H9 (cell line): ENCODE measurements at regions not wholly inside any gene's neighbourhood (a gene's known extent, or its start where the extent isn't known, plus 50 kb on each side); places are given as distances from the start of the nearest gene placed in this dataset.

Experiments used
- DNase-seq: peaks from one replicate; pipeline ENCODE4 v3.0.0-alpha.2; 2017
- H2AFZ ChIP-seq: one replicate; pipeline ENCODE4 v1.6.1; 2013; ENCODE audit warnings: mild to moderate bottlenecking, low read length, control low read depth, moderate library complexity
- H2AK5ac ChIP-seq: 2 replicates; pipeline ENCODE4 v1.6.1; 2013; ENCODE audit warnings: low read length, control low read depth, mixed read lengths; ENCODE audit not compliant: insufficient read length
- H2BK120ac ChIP-seq: one replicate; pipeline ENCODE4 v1.6.1; 2013; ENCODE audit warnings: low read depth, mild to moderate bottlenecking, low read length, control low read depth, inconsistent platforms; ENCODE audit not compliant: poor library complexity, severe bottlenecking
- H2BK12ac ChIP-seq: 2 replicates; pipeline ENCODE4 v1.6.1; 2013; ENCODE audit warnings: low read length, control low read depth, mixed read lengths, low read depth; ENCODE audit not compliant: insufficient read length
- H2BK15ac ChIP-seq: 2 replicates; pipeline ENCODE4 v1.6.1; 2013; ENCODE audit warnings: low read depth, low read length, control low read depth
- H2BK20ac ChIP-seq: one replicate; pipeline ENCODE4 v1.6.1; 2013; ENCODE audit warnings: low read depth, mild to moderate bottlenecking, low read length, control low read depth, inconsistent platforms; ENCODE audit not compliant: poor library complexity, severe bottlenecking
- H2BK5ac ChIP-seq: 2 replicates; pipeline ENCODE4 v1.6.1; 2013; ENCODE audit warnings: low read length, control low read depth, mixed read lengths; ENCODE audit not compliant: insufficient read length
- H3K14ac ChIP-seq: 2 replicates; pipeline ENCODE4 v1.6.1; 2013; ENCODE audit warnings: low read length, control low read depth; ENCODE audit not compliant: insufficient read depth
- H3K18ac ChIP-seq: 2 replicates; pipeline ENCODE4 v1.6.1; 2013; ENCODE audit warnings: low read depth, mild to moderate bottlenecking, mixed read lengths, low read length, control low read depth; ENCODE audit not compliant: insufficient read length
- H3K23ac ChIP-seq: 2 replicates; pipeline ENCODE4 v1.6.1; 2013; ENCODE audit warnings: low read length, control low read depth, mixed read lengths, low read depth; ENCODE audit not compliant: insufficient read length
- H3K23me2 ChIP-seq: 2 replicates; pipeline ENCODE4 v1.6.1; 2013; ENCODE audit warnings: low read depth, mild to moderate bottlenecking, mixed read lengths, low read length, control low read depth; ENCODE audit not compliant: insufficient read length, poor library complexity, severe bottlenecking
- H3K27ac ChIP-seq: 2 replicates; pipeline ENCODE4 v1.5.1; 2013; ENCODE audit warnings: low read length, control low read depth, mixed read lengths, low read depth; ENCODE audit not compliant: insufficient read length
- H3K27me3 ChIP-seq: 2 replicates; pipeline ENCODE4 v1.6.1; 2013; ENCODE audit warnings: low read length, control low read depth, inconsistent platforms; ENCODE audit not compliant: insufficient read depth
- H3K4ac ChIP-seq: 2 replicates; pipeline ENCODE4 v1.6.1; 2013; ENCODE audit warnings: low read depth, mild to moderate bottlenecking, control low read depth, inconsistent platforms, low read length, moderate library complexity
- H3K4me1 ChIP-seq: 2 replicates; pipeline ENCODE4 v1.6.1; 2013; ENCODE audit warnings: low read length, control low read depth, inconsistent platforms; ENCODE audit not compliant: insufficient read depth
- H3K4me2 ChIP-seq: 2 replicates; pipeline ENCODE4 v1.6.1; 2013; ENCODE audit warnings: low read length, control low read depth, mixed read lengths; ENCODE audit not compliant: insufficient read length, insufficient read depth
- H3K56ac ChIP-seq: 2 replicates; pipeline ENCODE4 v1.6.1; 2013; ENCODE audit warnings: low read depth, mild to moderate bottlenecking, mixed read lengths, low read length, control low read depth; ENCODE audit not compliant: insufficient read length
- H3K79me1 ChIP-seq: 2 replicates; pipeline ENCODE4 v1.6.1; 2013; ENCODE audit warnings: low read depth, mild to moderate bottlenecking, moderate library complexity, low read length, control low read depth, inconsistent platforms; ENCODE audit not compliant: insufficient read depth, poor library complexity, severe bottlenecking
- H3K79me2 ChIP-seq: 2 replicates; pipeline ENCODE4 v1.6.1; 2013; ENCODE audit warnings: low read length, control low read depth, inconsistent platforms; ENCODE audit not compliant: insufficient read depth
- H3K9ac ChIP-seq: 2 replicates; pipeline ENCODE4 v1.6.1; 2013; ENCODE audit warnings: low read length, control low read depth, mixed read lengths; ENCODE audit not compliant: insufficient read length; ENCODE audit errors: extremely low read depth
- H3K9me3 ChIP-seq: one replicate; pipeline ENCODE4 v1.6.1; 2013; ENCODE audit warnings: low read depth, low read length, inconsistent platforms; ENCODE audit not compliant: control insufficient read depth
- H3T11ph ChIP-seq: one replicate; pipeline ENCODE4 v1.6.1; 2013; ENCODE audit warnings: mild to moderate bottlenecking, low read length, control low read depth, inconsistent platforms
- H4K20me1 ChIP-seq: one replicate; pipeline ENCODE4 v1.6.1; 2013; ENCODE audit not compliant: control insufficient read depth, insufficient read length, insufficient read depth
- H4K5ac ChIP-seq: 2 replicates; pipeline ENCODE4 v1.6.1; 2013; ENCODE audit warnings: low read depth, mild to moderate bottlenecking, mixed read lengths, low read length, control low read depth; ENCODE audit not compliant: insufficient read length
- H4K8ac ChIP-seq: replicated peaks from 2 replicates; pipeline ENCODE4 v1.6.1; 2013; ENCODE audit warnings: low read length, control low read depth, mixed read lengths, low read depth; ENCODE audit not compliant: insufficient read length
- H4K91ac ChIP-seq: 2 replicates; pipeline ENCODE4 v1.6.1; 2013; ENCODE audit warnings: low read depth, mild to moderate bottlenecking, moderate library complexity, mixed read lengths, low read length, control low read depth; ENCODE audit not compliant: insufficient read length
- H3K27ac Mint-ChIP-seq, 3 experiments: 2 replicates in 2 of 3; 3 replicates in 1 of 3; pipeline ENCODE4 v1.8.0; 2020 to 2021; ENCODE audit warnings: mixed read lengths in 3 of 3, mild to moderate bottlenecking in 1 of 3, moderate library complexity in 1 of 3
- H3K27me3 Mint-ChIP-seq: 2 replicates; pipeline ENCODE4 v1.8.0; 2021; ENCODE audit warnings: low read depth, mild to moderate bottlenecking, moderate library complexity, mixed read lengths
- H3K36me3 Mint-ChIP-seq, 3 experiments: 2 replicates in 2 of 3; 3 replicates in 1 of 3; pipeline ENCODE4 v1.8.0; 2020 to 2021; ENCODE audit warnings: low read depth in 3 of 3, mixed read lengths in 3 of 3; ENCODE audit not compliant: insufficient read depth in 1 of 3
- H3K4me1 Mint-ChIP-seq, 2 experiments: 2 replicates each; pipeline ENCODE4 v1.8.0; 2020; ENCODE audit warnings: mixed read lengths in 2 of 2
- H3K4me3 Mint-ChIP-seq, 2 experiments: 2 replicates in 1 of 2; 3 replicates in 1 of 2; pipeline ENCODE4 v1.8.0; 2020 to 2021; ENCODE audit warnings: mild to moderate bottlenecking in 2 of 2, mixed read lengths in 2 of 2, moderate library complexity in 1 of 2
- H3K9me3 Mint-ChIP-seq, 2 experiments: 2 replicates in 1 of 2; 3 replicates in 1 of 2; pipeline ENCODE4 v1.8.0; 2020; ENCODE audit warnings: mild to moderate bottlenecking in 2 of 2, mixed read lengths in 2 of 2, moderate library complexity in 1 of 2
- WGBS: extraction: QIAGEN DNeasy Blood & Tissue Kit; methylation state at CpG from one replicate; pipeline ENCODE4 v1.1.7; 2013; ENCODE audit warnings: missing lambda C conversion rate, low lambda C conversion rate, mixed read lengths; ENCODE audit not compliant: insufficient read length; ENCODE audit errors: extremely low coverage; 5-methylcytosine and 5-hydroxymethylcytosine counted together
- TF ChIP-seq, protein P1 (sequence below): fragments of 200-600 bp; sonication (generic); conservative IDR thresholded peaks from 3 replicates; pipeline ENCODE4 v1.8.0; 2021; ENCODE audit warnings: antibody characterized with exemption, mild to moderate bottlenecking

DNA sequence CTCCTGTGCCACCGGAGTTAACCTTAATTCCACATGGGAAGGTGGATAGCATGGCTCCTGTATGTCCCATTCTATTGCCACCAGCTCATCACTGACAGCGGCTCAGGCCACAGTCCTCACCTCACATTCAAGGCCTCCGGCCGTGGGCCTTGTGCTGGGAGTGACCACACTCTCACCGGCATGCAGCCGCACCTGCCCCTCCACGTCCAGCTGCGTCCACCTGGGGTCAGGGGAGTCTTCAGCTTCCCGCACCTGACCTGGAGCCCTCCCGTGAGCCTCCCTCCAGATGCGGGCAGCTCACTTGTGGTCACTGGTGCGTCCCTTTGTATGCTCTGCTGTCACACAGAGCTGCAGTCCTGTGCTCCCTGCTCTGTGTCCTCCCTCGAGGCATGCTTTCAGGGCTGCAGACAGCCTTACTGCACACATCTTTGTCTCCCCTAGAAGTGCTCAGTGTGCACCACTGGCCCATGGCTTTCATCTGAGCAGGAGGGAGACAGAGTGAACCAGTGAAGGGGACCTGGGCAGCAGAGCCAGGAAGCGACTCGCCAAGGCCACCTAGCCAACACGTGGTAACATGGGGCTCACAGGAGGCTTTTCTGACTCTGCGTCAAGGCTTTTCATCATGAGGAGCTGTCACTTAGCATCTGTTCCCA, 210.1 kb downstream of the ERCC6L2 start:
- H2BK20ac ChIP-seq, result no peak overlapping the region
- H4K91ac ChIP-seq, result no peak overlapping the region
- H3K18ac ChIP-seq, result no peak overlapping the region
- H2AFZ ChIP-seq, result no peak overlapping the region
- no CpG with 5 or more reads among the region's 17 CpGs for WGBS
- Mint-ChIP-seq H3K27me3 (peaks cover 2% of the 10 kb centered on the region; the same call in 1 of the 2 replicates), H3K27ac (peak overlapping the region in 1 of 3 experiments; percentile 59; a peak in 1 of 7 replicates), H3K4me3 (no peak overlapping the region), H3K4me1 (peaks cover 12 to 24% of the 10 kb centered on the region in 2 experiments), H3K9me3 (no peaks in the 10 kb centered on the region), H3K36me3 (no peaks in the 10 kb centered on the region; a peak in 1 of 7 replicates)
- no peaks in the 10 kb centered on the region for H3K9me3 ChIP-seq
- no peak overlapping the region for H3K27ac ChIP-seq
- no peak overlapping the region for H3K9ac ChIP-seq
- H3K4me1 ChIP-seq, result peaks cover 9% of the 10 kb centered on the region; the same call in 1 of the 2 replicates
- H3K14ac ChIP-seq, result no peak overlapping the region; the same call in 1 of the 2 replicates
- no peak overlapping the region for H3T11ph ChIP-seq
- H4K8ac ChIP-seq, result no peak overlapping the region
- H4K20me1 ChIP-seq, result no peaks in the 10 kb centered on the region
- no peak for DNase-seq
- H3K23ac ChIP-seq, result no peak overlapping the region
- no peak overlapping the region for H2BK5ac ChIP-seq
- H3K79me2 ChIP-seq, result no peaks in the 10 kb centered on the region
- H3K56ac ChIP-seq, result no peak overlapping the region
- no peak overlapping the region for H2BK120ac ChIP-seq
- no peaks in the 10 kb centered on the region for H3K79me1 ChIP-seq
- H2BK15ac ChIP-seq, result no peak overlapping the region
- no peak overlapping the region for H3K4ac ChIP-seq
- no peaks in the 10 kb centered on the region for H3K27me3 ChIP-seq
- no peaks in the 10 kb centered on the region for H3K23me2 ChIP-seq
- no peak overlapping the region for H2BK12ac ChIP-seq
- TF ChIP-seq, protein P1, sequence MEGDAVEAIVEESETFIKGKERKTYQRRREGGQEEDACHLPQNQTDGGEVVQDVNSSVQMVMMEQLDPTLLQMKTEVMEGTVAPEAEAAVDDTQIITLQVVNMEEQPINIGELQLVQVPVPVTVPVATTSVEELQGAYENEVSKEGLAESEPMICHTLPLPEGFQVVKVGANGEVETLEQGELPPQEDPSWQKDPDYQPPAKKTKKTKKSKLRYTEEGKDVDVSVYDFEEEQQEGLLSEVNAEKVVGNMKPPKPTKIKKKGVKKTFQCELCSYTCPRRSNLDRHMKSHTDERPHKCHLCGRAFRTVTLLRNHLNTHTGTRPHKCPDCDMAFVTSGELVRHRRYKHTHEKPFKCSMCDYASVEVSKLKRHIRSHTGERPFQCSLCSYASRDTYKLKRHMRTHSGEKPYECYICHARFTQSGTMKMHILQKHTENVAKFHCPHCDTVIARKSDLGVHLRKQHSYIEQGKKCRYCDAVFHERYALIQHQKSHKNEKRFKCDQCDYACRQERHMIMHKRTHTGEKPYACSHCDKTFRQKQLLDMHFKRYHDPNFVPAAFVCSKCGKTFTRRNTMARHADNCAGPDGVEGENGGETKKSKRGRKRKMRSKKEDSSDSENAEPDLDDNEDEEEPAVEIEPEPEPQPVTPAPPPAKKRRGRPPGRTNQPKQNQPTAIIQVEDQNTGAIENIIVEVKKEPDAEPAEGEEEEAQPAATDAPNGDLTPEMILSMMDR, result no peak
- H4K5ac ChIP-seq, result no peak overlapping the region
- no peak overlapping the region for H2AK5ac ChIP-seq
- no peak overlapping the region for H3K4me2 ChIP-seq
